ENCODE measurements at regions not wholly inside any gene's neighbourhood (a gene's known extent, or its start where the extent isn't known, plus 50 kb on each side); places are given as distances from the start of the nearest gene placed in this dataset.

DNA sequence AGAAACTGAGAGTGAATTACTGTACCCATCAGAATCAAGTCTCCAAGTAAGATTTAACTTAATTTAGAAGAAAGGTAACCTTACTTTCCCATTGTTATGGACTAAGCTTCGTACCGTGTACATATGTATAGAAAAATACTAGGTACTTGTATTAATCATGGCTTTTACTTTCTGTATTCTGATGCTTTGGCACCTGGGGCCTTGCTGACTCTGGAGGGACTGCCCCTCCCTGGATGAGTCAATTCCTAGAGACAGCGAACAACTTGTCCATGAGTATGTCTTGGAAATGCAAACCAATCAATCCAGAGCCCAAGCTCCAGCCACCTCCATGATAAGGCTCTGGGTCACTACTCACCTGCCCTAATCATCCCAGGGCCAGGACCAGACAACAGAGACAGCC, 50.0 kb upstream of the DGKG start:
- DNase-seq (ENCODE audit: low read depth, low spot score) = no peak
